Globus pallidus (tissue), 1 donor: ENCODE measurements at regions not wholly inside any gene's neighbourhood (a gene's known extent, or its start where the extent isn't known, plus 50 kb on each side); places are given as distances from the start of the nearest gene placed in this dataset.

Source experiments
- DNase-seq: peaks from one replicate; pipeline ENCODE4 v3.0.0-alpha.2; 2015; ENCODE audit warnings: low spot score

DNA sequence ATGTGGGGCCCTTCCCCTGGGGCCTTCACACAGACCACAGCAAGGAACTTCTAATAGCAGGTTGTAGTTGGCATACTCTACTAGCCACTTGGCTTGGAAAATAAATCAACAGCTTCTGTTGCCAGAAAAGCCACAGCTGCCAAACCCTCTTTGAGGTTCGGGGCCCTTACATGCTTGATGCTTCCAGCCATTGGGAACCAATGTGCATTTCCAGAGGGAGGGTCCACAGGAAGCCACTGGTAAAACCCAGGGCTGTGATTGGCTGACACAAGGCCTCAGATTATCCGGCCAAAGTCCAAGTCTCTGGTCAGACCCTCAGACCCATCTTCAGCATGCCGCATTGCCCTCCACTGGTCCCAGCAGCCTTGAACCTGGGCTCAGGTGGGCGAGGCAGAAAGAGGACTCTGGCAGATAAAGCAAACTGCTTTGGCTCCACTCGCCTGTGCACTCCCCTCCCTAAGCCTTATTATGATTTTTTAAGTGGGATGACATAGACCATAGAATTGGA lies 214.4 kb downstream of the BCL11B start:
- DNase-seq, result no peak

DNA sequence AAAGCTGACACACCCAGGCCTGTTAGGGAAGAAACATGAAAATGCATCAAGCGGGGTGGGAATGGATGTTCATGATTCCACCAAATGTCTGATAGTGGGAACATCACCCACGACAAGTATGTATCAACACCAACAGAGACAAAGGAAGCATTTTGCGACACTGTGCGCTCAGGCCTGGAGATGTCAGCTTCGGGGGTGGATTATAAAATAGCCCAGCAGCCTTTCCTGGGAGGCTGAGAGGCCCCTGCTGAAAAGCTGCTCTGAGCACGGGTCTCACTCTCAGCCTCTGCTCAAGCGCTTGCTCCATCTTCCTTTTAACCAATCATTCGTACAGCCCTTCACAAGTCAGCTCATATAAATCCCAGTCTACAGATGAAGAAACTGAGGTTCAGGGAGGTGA lies 213.5 kb downstream of the BCL11B start:
- no peak for DNase-seq

DNA sequence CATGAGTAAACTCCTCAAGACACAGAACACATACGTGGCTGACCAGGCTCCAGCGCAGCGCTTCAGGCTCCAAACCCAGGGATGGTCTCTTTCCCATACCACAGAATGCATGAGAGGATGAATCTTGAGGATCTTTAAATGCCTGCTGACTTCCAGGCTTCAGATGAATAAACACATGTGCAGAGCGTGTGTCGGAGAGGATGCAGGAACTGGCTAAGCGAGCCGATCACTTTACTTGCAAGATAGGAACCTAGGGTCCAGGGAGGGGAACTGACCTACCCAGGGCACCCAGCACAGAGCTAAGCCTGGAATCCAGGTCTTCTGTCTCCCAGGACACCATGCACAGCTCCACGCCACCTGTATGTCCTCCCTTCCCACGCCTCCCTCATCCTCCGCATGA lies 209.8 kb downstream of the BCL11B start:
- no peak for DNase-seq

DNA sequence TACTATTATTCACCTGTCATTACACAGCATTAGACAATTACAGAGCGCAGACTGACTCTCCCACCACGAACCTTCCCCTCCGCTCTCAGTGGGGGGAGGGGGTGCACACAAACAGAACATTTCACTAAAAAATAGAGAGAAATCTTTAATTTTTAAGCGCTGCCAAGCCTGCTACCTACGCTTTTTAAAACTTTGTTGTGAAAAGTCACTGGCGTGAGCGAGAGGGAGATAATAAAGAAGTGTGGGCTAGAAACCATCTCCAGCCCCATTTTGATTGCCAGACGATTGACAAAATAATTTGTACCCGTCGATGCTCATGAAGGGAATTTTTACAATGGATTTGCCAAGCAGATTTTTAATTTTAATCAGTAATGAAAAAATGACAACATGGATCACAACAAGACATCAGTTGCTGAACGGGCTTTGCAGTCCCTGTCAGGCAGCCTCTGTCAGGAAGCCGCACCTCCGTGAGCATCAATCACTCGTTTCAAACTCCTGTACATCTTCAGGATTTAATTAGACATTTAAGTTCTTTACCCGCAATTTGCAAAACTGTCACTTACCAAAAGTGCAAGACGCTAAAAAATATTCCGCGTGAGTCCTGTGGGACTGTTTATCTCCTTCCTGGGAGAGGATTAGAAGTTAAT lies 209.1 kb downstream of the BCL11B start:
- no peak for DNase-seq

DNA sequence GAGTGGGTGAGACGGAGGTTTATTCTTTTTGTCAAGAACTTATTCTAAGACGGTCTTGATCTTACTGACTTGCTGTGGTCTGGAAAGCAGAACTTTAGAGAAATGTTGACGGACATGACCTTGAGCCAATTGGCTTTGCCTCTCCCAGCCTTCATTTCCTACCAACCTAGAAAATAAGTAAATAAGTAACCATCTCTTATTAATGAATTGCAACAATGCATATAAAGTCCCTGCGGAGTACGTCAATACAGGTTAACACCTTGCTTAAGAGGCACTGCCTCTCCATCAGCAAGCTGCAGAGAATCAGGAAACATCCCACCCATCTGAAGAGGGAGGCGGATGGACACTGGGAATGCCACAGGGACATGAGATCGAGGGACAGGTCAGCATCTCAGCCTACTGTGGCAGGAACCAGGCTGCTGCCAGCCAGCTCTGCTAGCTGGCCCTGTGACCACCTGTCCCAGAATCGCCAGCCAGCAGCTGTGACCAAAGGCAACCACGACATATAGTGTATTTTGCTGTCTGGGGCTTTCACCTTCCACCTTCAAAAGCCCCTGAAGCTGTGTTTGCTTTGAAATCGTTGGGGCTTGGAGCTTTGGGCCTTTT lies 208.3 kb downstream of the BCL11B start:
- no peak for DNase-seq

DNA sequence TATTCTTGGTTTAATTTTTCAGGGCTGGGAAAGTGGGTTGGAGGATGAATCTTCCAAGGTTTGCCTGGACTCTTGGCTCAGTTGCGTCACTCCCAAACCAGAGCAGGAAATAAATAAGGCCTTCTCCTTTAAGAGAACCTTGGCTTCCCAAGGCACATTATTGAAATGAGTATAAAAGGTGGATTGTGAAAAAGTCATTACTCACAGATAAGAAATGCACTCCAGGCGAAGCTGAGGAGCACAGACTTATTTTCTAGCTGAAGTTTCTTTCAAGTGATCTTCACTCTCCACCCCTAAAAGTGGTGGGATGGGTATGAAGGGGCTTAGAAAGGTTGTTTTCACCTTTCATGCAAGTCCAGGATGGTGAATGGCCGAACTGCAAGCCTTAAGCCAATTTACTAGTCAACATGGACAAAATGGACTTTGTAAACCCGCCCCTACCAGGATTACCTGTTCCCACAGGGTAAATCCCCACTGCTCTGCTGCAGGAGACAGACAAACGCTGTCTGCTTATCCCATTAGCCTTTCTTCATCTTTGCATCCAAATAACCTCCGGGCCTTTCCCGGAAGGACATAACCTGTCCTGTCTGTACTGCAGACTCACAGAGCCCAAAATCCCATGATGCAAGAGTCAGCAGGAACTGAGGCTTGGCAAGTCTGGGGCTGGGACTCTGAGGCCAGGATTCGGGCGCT lies 207.6 kb downstream of the BCL11B start:
- DNase-seq, result no peak

DNA sequence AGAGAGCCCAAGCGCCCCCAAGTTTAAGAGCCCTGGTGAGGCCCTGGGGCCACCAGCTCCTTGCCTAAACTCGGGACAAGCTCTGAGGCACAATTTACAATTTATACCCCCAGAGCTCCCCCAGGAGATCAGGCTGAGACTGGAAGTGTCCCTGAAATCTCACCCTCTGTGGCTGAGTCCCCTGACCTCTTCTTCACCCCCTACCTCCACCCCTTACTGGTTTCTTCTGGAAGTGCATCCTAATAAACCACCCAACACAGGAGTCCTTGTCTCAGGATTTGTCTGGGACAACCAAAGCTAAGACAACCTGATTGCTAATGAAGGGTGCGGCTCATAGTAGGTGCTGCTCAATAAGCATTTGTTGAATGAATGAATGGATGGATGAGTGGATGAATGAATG lies 206.4 kb downstream of the BCL11B start:
- no peak for DNase-seq

DNA sequence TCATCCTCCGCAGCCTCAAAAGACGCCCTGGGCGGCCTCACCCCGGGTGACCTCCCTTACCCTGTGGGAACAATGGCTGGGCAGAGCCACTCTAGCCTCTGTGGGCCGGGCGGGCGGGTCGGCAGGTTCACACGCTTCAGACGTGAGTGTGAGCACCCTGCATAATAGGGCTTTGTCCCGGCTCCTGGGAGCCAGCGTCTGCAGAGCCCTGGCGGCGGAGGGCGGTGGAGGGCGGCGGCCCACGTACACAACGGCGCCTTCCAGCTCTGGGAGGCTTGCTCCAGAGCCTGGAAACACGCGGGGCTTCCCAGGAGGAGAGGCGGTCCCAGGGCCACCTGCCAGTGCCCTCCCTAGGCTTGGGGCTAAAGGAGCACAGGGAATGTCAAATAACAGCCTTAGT lies 205.6 kb downstream of the BCL11B start:
- no peak for DNase-seq

DNA sequence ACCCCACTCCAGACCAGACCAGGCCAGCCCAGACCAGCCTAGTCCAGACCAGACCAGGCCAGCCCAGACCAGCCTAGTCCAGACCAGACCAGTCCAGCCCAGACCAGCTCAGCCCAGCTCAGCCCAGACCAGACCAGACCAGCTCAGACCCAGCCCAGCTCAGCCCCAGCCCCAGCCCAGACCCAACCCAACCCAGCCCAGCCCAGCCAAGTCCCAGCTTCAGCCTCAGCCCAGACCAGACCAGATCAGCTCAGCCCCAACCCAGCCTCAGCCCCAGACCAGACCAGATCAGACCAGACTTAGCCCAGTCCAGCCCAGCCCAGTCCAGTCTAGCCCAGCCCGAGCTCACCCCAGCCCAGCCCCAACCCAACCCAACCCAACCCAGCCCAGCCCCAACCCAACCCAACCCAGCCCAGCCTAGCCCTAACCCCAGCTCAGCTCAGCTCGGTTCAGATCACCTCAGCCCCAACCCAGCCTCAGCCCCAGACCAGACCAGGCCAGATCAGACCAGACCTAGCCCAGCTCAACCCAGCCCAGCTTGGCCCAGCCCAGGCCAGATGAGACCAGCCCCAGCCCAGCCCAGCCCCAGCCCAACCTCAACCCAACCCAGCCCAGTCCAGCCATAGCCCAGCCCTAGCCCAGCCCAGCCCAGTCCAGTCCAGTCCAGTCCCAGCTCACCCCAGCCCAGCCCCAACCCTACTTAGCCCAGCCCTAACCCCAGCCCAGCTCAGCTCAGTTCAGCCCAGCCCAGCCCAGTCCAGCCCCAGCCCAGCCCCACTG lies 204.7 kb downstream of the BCL11B start:
- no peak for DNase-seq

DNA sequence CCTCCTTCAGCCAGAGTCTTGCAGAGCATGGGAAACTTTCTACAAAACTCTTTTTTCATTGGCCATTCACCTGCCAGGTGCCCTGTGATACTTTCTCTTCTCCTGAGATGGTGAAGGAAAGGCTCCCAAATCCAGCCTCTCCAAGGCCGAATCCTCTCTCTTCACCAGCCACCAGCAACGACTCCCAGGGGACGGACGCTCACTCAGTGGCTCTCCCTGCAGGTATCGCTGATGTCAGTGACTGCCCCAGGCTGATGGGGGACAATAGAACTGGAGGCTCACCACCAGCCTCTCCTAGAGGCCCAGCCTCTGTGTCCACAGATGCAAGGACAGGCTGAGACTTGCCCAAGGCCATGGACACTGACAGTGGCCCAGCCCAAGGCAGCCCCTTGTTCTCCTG lies 204.1 kb downstream of the BCL11B start:
- DNase-seq, result no peak

DNA sequence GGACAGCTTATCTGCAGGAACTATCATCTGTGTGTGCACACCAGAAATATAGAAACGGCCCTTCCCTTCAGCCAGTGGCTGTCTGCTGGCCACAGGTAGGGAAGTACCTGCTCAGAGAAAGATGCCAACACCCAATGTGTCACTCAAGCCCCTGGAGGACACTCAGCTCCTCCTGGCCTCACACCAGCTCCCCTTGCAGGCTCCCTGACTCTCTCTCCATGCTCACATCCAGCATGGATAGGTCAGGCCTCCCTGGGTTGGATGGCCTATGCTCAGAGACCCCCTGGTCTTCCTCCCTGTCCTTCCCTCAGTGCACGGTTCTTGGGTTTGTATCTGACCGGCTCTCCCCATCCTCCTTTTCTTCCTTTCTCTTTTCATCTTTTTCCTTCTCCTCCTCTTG lies 202.1 kb downstream of the BCL11B start:
- no peak for DNase-seq

DNA sequence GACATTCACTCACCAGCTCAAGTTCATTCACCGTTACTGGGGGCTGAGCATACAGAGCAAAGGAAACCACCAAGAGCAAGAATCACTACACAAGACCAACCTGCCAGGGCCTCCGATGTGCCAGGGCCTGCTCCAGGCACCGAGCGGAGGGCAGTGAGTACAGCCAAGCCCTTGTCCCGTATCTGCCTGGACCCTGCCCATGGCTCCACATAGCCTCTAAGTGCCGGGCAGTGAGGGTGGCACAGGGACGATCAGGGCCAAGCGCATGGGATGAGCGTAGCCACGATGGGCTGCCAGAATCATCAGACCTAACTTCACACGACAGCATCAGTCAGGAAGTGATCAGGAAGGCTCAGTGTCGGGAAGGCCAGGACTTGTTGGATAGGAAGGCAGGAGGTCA lies 199.6 kb downstream of the BCL11B start:
- no peak for DNase-seq

DNA sequence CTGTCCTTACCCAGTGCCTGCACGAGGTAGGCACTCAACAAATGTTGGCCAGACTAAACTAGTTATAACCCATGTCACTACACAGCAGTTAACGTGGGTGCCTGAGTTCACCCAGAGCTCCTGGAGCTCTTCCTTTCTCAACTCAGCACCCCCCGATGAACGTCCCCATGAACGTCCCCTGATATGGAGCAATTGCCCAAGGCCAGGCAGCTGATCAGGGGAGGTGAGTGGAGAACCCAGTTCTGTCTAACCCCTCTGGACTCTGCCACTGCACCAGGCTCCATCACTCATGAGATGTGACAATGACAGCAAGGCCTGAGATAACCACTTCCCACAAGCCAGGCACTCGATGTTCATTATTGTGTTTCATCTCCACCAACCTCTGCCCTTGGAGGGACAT lies 199.0 kb downstream of the BCL11B start:
- DNase-seq, result no peak

DNA sequence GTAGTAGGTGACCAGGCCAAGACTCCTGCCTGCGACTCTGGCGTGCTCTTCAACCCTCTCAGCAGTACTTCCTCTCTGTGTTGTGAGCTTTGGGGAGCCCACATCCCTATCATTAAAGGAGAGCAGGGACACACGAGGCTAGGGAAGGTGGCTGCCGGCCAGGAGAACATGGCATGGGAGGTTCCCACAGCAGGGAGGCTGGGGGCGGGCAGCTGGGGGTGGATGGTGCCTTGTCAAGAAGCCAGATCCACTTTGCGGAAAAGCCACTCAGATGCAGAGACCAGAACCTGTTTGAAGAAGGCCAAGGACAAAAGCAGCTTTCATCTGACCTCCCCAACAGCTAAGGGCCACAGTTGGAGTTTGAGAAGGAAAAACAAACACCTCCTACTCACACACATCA lies 198.6 kb downstream of the BCL11B start:
- DNase-seq, result no peak

DNA sequence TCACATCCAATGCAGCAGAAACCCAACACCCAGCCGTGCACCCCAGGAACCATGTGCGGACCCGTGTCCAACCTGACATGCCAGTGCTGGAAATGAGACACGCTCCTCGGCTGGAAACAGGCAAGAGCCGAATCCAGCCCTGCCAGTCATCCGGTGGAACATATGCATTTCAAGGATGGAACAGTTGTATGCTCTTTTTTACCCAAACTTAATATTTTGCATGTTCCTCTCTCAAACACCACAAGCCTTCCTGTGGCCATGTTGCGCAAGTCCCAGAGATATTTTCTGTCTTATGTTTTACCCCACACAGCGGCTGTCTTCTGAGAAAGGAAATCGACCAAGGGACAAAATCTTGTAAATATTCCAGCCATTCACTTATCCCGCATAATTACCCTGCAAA lies 196.9 kb downstream of the BCL11B start:
- DNase-seq, result no peak

DNA sequence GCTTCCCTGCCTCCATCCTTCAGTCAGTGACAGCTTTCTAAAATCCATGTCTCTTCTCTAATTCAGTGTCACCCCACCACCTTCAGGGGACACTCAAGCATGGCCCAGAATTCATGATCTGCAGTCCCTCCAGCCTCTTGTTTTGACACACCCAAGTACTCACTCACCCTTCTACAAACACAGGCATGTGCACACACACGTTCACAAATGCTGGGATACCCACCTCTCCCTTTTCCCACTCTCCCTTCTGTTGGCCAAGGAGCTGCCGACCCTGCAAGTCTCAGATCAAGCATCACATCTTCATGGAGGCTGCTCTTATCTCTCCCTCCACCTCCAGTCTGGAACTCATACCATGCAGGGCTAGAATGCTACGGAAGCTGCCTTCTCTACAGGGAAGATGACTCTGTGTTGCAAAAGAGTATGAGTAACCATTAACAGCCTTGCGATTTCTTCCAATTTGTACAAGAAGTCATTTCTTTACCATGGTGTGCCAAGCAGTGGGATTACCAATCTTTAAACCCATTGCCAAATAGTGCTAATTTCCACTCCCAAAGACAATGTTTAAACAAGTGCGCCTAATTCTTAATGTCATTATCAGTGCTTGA lies 196.1 kb downstream of the BCL11B start:
- DNase-seq, result no peak

DNA sequence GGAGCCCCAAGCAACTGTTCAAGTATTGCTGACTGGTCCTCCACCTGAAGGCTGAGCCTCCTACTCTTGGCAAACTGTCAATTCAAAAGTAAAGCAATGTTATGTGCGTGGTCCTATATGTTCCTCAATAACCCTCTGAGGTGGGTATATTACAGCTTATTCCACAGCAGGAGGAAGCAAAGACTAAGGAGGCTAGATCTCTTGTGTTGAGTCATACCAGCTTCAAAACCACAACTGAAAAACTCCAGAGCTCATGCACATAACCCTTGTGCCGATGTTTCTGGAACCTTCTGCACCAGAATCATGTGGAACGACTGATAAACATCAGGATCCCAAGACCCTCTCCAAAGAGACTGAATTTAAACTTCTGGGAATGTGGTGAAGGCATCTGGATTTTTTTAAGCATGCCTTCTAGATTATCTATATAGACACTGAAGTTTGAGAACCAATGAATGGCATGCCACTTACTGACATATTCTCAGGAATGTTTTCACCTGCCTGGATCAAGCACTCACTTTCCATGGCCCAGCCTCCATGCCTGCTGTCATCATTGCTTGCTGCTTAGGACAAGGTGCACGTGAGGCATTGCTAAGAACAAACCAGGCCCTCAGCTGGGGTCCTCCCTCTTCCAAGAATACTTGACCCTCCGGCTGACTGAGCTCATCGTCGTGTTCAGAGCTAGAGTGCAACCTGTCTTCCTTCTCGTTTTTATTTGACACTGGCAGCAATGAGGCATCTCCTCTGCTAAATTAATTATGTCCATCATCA lies 194.7 kb downstream of the BCL11B start:
- no peak for DNase-seq

DNA sequence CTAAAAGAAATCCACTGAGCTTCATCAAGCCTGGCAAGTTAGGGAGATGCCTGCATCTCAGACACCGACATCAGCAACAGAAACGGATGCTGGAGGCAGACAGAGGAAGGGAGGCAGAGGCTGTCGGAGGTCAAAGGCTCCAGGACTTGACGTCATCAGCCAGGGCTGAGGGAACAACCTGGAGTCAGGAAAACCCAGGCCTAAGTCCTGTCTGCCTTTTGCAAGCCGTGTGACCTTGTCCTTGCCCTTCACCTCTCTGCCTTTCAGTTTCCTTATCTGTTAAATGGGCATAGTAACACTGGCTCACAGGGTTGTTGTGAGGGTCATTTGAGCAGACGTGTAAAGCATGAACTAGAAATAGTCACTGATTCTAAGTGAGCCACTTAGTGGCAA lies 194.2 kb downstream of the BCL11B start:
- DNase-seq, result no peak

DNA sequence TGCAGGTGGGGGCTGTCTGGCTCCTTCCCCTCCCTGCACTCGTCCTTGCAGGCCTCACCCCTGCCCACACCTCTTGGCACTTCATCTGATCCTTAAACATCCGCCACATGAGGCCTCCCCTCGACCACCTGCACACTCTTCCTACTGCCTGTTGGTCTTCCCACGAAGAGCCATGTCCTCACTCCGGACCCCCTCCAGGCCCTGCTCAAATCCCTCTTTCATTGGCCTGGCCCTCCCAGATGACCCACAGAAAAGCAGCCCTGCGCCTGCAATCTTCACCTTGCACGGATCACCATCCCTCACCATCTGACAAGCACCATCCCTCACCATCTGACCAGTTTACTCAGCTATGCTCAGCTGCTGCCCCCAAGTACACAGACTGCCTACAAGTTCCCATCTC lies 193.6 kb downstream of the BCL11B start:
- no peak for DNase-seq

DNA sequence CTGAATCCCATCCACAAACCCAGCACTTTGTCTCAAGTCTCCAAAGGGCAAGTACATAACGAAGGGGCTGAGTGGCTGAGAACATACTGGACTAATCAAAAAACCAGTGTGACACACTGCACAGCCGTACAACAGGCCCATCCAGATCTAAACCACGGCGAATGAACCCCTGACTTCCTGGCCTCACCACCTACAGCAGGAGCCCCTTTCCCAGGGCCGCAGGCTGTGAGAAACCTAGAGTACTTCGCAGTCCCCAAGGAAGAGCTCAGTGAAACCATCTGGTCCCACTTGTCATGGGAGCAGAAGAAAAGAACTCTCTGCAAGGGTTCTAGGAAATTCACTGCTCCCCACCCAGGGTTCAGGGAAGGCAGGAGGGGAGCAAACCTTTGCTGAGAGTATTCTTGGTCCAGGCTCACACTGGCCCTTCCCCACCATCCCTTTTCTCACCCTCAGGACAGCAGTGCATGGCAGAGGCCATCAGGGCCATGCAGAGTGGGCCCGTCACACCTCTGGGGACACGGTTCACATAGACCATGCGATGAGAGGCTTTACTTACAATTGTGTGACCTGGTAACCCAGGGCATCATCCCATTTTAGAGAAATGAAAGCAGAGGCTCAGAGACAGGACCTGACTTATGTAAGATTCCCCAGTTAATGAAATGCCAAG lies 192.8 kb downstream of the BCL11B start:
- no peak for DNase-seq

DNA sequence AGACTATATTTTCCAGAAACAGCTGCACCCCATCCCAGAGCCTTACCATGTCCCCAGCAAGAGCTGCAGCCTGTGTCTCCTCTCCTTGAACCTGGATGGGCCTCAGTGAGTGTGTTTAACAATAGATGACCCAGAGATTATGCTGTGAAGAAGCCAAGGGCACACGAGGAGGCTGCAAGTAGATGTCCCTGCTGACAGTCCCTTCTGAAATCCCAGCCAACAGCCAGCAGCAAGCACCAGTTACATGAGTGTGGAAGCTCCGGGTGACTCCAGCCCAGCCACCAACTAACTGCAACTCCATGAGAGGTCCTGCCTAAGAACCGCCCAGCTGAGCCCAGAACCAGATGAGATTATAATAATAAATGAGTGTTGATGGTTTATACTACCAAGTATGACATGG lies 191.7 kb downstream of the BCL11B start:
- no peak for DNase-seq
